PC-9 (cell line): ENCODE measurements at regions not wholly inside any gene's neighbourhood (a gene's known extent, or its start where the extent isn't known, plus 50 kb on each side); places are given as distances from the start of the nearest gene placed in this dataset.

Source experiments
- BruUV-seq: library from RNA; stranded (reverse); fragments of 400-500 nt; replicated peaks from 2 replicates; lab custom pipeline; 2021; lab: Mats Ljungman, UMichigan
- CTCF ChIA-PET: fragments of 300-600 bp; sonication (Branson Sonifier 250); formaldehyde crosslinking; loops from one replicate; lab custom pipeline; 2022; ENCODE audit warnings: antibody characterized with exemption; lab: Charles Lee
- POLR2A ChIA-PET: fragments of 300-600 bp; sonication (Branson Sonifier 250); formaldehyde crosslinking; loops from one replicate; lab custom pipeline; 2022; ENCODE audit warnings: antibody characterized with exemption; ENCODE audit not compliant: unreplicated experiment; lab: Charles Lee
- DNase-seq, 2 experiments: peaks; one replicate each; pipeline versions ENCODE4 v3.0.0 to v3.0.0-alpha.2; 2015 to 2022; ENCODE audit warnings: mixed read lengths in 1 of 2
- H2AFZ ChIP-seq: fragments of 200-600 bp; sonication (generic); 2 replicates; pipeline ENCODE4 v1.8.1; 2017; ENCODE audit warnings: antibody characterized with exemption
- H3F3A ChIP-seq: fragments of 200-600 bp; sonication (generic); 2 replicates; pipeline ENCODE4 v1.8.1; 2017; ENCODE audit warnings: antibody characterized with exemption, mild to moderate bottlenecking, low read depth; ENCODE audit not compliant: insufficient read depth
- H3K27ac ChIP-seq: fragments of 200-600 bp; sonication (generic); 2 replicates; pipeline ENCODE4 v1.6.1; 2016; ENCODE audit warnings: mixed run types
- H3K27me3 ChIP-seq: fragments of 200-600 bp; sonication (generic); 2 replicates; pipeline ENCODE4 v1.6.1; 2016; ENCODE audit warnings: low read depth, mixed run types; ENCODE audit not compliant: insufficient read depth
- H3K36me3 ChIP-seq: fragments of 200-600 bp; sonication (generic); 2 replicates; pipeline ENCODE4 v1.6.1; 2016; ENCODE audit warnings: low read depth, mixed run types
- H3K4me1 ChIP-seq: fragments of 200-600 bp; sonication (generic); replicated peaks from 2 replicates; pipeline ENCODE4 v1.6.1; 2016; ENCODE audit warnings: mixed run types; ENCODE audit not compliant: insufficient read depth
- H3K4me2 ChIP-seq: fragments of 200-600 bp; sonication (generic); 2 replicates; pipeline ENCODE4 v1.6.1; 2017; ENCODE audit warnings: mixed run types
- H3K4me3 ChIP-seq: fragments of 200-600 bp; sonication (generic); 2 replicates; pipeline ENCODE4 v1.6.1; 2016; ENCODE audit warnings: mixed run types
- H3K79me2 ChIP-seq: fragments of 200-600 bp; sonication (generic); 2 replicates; pipeline ENCODE4 v1.6.1; 2017; ENCODE audit warnings: low read depth, mixed run types
- H3K9me2 ChIP-seq: fragments of 200-600 bp; sonication (generic); 2 replicates; pipeline ENCODE4 v1.8.1; 2017; ENCODE audit warnings: mild to moderate bottlenecking; ENCODE audit not compliant: insufficient read depth
- H3K9me3 ChIP-seq: fragments of 200-600 bp; sonication (generic); 2 replicates; pipeline ENCODE4 v1.8.1; 2016; ENCODE audit warnings: low read depth; ENCODE audit not compliant: insufficient read depth
- H4K20me1 ChIP-seq: fragments of 200-600 bp; sonication (generic); 2 replicates; pipeline ENCODE4 v1.8.1; 2017; ENCODE audit not compliant: insufficient read depth
- EZH2 ChIP-seq: fragments of 200-600 bp; sonication (generic); IDR thresholded peaks from 2 replicates; pipeline ENCODE4 v1.8.0; 2017; ENCODE audit warnings: antibody characterized with exemption, low read depth
- intact Hi-C: fragments of 100-400 bp; cut with micrococcal nuclease; formaldehyde crosslinking; loops from one replicate; pipeline ENCODE4 v1.10.0; 2022; ENCODE audit not compliant: unreplicated experiment
- TF ChIP-seq, protein P1 (sequence below): fragments of 200-600 bp; sonication (generic); conservative IDR thresholded peaks from 2 replicates; pipeline ENCODE4 v1.6.1; 2017; ENCODE audit warnings: mixed run types, antibody characterized with exemption, mild to moderate bottlenecking, moderate library complexity

DNA sequence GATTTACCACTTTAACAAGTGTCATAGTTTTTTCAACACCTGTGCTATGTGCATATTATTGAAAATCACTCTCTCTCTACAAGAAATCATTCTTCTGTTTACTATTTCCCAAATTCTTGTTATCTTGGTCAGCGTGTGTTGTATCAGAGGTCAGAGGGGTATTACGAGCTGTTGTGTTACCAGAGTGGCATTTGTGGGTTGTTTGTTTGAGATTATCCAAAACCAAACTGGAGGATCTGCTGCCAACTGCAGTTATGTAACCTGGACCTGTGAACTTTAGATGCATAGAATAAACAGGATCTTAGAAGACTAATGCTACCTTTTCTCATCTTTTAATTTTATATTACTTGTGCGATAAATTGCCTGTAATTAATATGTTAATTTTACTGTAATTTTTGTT, 1751.4 kb upstream of the SPRY2 start:
- DNase-seq = no peak
- no peaks in the 10 kb centered on the region; the same call in 1 of the 2 replicates for H3K9me2 ChIP-seq
- no peaks in the 10 kb centered on the region for H4K20me1 ChIP-seq
- no peaks in the 10 kb centered on the region for H3K79me2 ChIP-seq
- no peaks in the 10 kb centered on the region for H3K4me1 ChIP-seq
- POLR2A ChIA-PET = interaction anchor here (0.7 kb wide), 1 partner anchor 9 kb away, joined by 5 read pairs; no protein-coding TSS in a partner anchor
- CTCF ChIA-PET = no interaction called here
- no peaks in the 10 kb centered on the region for H3K27me3 ChIP-seq
- TF ChIP-seq EZH2 = no peak
- TF ChIP-seq, protein P1, sequence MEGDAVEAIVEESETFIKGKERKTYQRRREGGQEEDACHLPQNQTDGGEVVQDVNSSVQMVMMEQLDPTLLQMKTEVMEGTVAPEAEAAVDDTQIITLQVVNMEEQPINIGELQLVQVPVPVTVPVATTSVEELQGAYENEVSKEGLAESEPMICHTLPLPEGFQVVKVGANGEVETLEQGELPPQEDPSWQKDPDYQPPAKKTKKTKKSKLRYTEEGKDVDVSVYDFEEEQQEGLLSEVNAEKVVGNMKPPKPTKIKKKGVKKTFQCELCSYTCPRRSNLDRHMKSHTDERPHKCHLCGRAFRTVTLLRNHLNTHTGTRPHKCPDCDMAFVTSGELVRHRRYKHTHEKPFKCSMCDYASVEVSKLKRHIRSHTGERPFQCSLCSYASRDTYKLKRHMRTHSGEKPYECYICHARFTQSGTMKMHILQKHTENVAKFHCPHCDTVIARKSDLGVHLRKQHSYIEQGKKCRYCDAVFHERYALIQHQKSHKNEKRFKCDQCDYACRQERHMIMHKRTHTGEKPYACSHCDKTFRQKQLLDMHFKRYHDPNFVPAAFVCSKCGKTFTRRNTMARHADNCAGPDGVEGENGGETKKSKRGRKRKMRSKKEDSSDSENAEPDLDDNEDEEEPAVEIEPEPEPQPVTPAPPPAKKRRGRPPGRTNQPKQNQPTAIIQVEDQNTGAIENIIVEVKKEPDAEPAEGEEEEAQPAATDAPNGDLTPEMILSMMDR = no peak
- H3K36me3 ChIP-seq = no peaks in the 10 kb centered on the region
- intact Hi-C loops = no loop called here
- H2AFZ ChIP-seq = no peak overlapping the region
- H3K9me3 ChIP-seq = no peaks in the 10 kb centered on the region
- no peak overlapping the region for H3K4me2 ChIP-seq
- no TSS peak for BruUV-seq
- no peak overlapping the region for H3K27ac ChIP-seq
- no peaks in the 10 kb centered on the region for H3F3A ChIP-seq
- no peak overlapping the region for H3K4me3 ChIP-seq

DNA sequence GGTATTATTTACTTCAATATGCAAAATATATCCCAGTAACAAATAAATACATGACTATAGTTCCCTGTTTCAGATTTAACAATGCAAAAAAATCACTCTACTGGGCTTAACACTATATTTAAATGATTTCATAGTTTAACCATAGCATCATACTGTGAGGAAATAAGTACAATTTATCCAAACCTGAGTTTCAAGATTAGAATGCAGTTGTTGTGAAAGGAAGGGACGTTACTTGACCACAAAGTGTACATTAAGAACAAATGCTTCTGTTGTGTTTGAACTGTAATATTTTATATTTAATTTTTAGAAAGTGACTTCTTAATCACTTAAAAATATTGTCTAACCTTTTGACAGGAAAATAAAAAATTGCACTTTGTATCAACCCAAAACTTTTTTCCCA, 1747.9 kb upstream of the SPRY2 start:
- no peaks in the 10 kb centered on the region for H4K20me1 ChIP-seq
- ChIA-PET POLR2A (no interaction called here), CTCF (no interaction called here)
- H3K9me2 ChIP-seq = no peaks in the 10 kb centered on the region; the same call in 1 of the 2 replicates
- TF ChIP-seq, protein P1 = no peak
- TF ChIP-seq EZH2 = no peak
- no peak overlapping the region for H3K27ac ChIP-seq
- H3K36me3 ChIP-seq = no peaks in the 10 kb centered on the region
- H3F3A ChIP-seq = no peaks in the 10 kb centered on the region
- no peak overlapping the region for H3K4me3 ChIP-seq
- DNase-seq = no peak
- no TSS peak for BruUV-seq
- no peak overlapping the region for H2AFZ ChIP-seq
- H3K27me3 ChIP-seq = no peaks in the 10 kb centered on the region
- intact Hi-C loops = no loop called here
- no peaks in the 10 kb centered on the region for H3K9me3 ChIP-seq
- H3K4me2 ChIP-seq = no peak overlapping the region
- H3K4me1 ChIP-seq = no peaks in the 10 kb centered on the region
- H3K79me2 ChIP-seq = no peaks in the 10 kb centered on the region

DNA sequence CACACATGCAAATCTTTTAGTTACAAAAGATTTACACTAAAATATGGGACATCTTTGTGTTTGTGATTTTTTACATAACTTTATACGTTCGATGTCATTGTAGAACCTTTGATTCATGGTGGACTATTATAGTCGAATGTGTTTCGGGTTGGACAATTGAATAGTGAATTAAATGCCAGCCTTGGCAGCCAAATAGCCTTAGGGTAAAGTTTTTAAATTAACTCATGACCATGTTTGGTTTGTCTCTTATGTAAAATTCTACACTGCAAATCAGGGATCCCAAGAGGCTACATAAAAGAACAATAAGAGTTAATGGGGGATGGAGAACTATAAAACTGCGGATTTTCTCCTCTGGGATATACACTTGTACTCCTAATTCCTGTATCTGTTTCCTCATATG, 1735.6 kb upstream of the SPRY2 start:
- H3K27me3 ChIP-seq = no peaks in the 10 kb centered on the region
- H3K9me3 ChIP-seq = no peaks in the 10 kb centered on the region
- no peaks in the 10 kb centered on the region for H3K4me1 ChIP-seq
- no peak overlapping the region for H3K4me2 ChIP-seq
- H2AFZ ChIP-seq = no peak overlapping the region
- BruUV-seq = no TSS peak
- no peaks in the 10 kb centered on the region for H4K20me1 ChIP-seq
- ChIA-PET POLR2A (no interaction called here), CTCF (no interaction called here)
- no peak overlapping the region for H3K27ac ChIP-seq
- H3K9me2 ChIP-seq = no peaks in the 10 kb centered on the region
- no peak overlapping the region for H3K4me3 ChIP-seq
- TF ChIP-seq, protein P1 = no peak
- TF ChIP-seq EZH2 = no peak
- no peaks in the 10 kb centered on the region for H3K36me3 ChIP-seq
- H3F3A ChIP-seq = no peaks in the 10 kb centered on the region
- intact Hi-C loops = no loop called here
- no peak for DNase-seq
- no peaks in the 10 kb centered on the region for H3K79me2 ChIP-seq
